GM12878 (cell line): ENCODE measurements at regions not wholly inside any gene's neighbourhood (a gene's known extent, or its start where the extent isn't known, plus 50 kb on each side); places are given as distances from the start of the nearest gene placed in this dataset.
A peak's percentile ranks its signal among the peaks of the same experiment; 100 is the strongest.

Experiments used
- ATAC-seq: fragments of 200-7000 bp; cut with Tn5 transposase; 3 replicates; pipeline ENCODE4 v1.9.1; 2020; ENCODE audit warnings: mild to moderate bottlenecking, moderate library complexity
- BruUV-seq: library from RNA; stranded (reverse); fragments of 400-500 nt; replicated peaks from 2 replicates; lab custom pipeline; 2021; lab: Mats Ljungman, UMichigan
- CTCF ChIA-PET: fragments of 300-600 bp; sonication (Branson Sonifier 250); formaldehyde crosslinking; extraction: SDS; loops from one replicate; lab custom pipeline; 2021; ENCODE audit warnings: inconsistent platforms; lab: Yijun Ruan, JAX
- POLR2A ChIA-PET: fragments of 350-600 bp; formaldehyde crosslinking; extraction: SDS; loops from one replicate; lab custom pipeline; 2021; ENCODE audit warnings: inconsistent platforms; lab: Charles Lee
- RAD21 ChIA-PET: fragments of 300-600 bp; sonication (Branson Sonifier 250); formaldehyde crosslinking; loops from one replicate; lab custom pipeline; 2023; ENCODE audit warnings: antibody characterized with exemption; ENCODE audit not compliant: unreplicated experiment; lab: Charles Lee
- SMC1A ChIA-PET: fragments of 300-600 bp; sonication (Branson Sonifier 250); formaldehyde crosslinking; loops from one replicate; lab custom pipeline; 2023; ENCODE audit not compliant: unreplicated experiment, uncharacterized antibody; lab: Charles Lee
- DNase-seq: peaks from one replicate; pipeline ENCODE4 v3.0.0-alpha.2; 2011; ENCODE audit warnings: low read depth, low spot score
- FAIRE-seq: peaks from 3 replicates; lab custom pipeline; 2011; peaks lifted over from hg19 to GRCh38; lab: Jason Lieb, UNC
- H2AFZ ChIP-seq: 2 replicates; pipeline ENCODE4 v1.6.0; 2011; ENCODE audit warnings: low read depth, low read length, control low read depth; ENCODE audit not compliant: control insufficient read depth
- H3K27ac ChIP-seq: 2 replicates; pipeline ENCODE4 v1.5.1; 2011; ENCODE audit warnings: control low read depth; ENCODE audit not compliant: control insufficient read depth, insufficient read depth
- H3K27me3 ChIP-seq, 2 experiments: replicated peaks in 1 of 2; 2 replicates each; pipeline versions ENCODE4 v1.6.0 to v1.6.1; 2011; ENCODE audit warnings: low read length in 1 of 2; ENCODE audit not compliant: control insufficient read depth in 2 of 2, insufficient read depth in 2 of 2
- H3K36me3 ChIP-seq, 2 experiments: 2 replicates each; pipeline ENCODE4 v1.5.1; 2011; ENCODE audit warnings: low read length in 1 of 2; ENCODE audit not compliant: control insufficient read depth in 2 of 2, insufficient read depth in 2 of 2
- H3K4me1 ChIP-seq: 2 replicates; pipeline ENCODE4 v1.6.1; 2011; ENCODE audit warnings: mild to moderate bottlenecking, low read length, moderate library complexity, mixed read lengths; ENCODE audit not compliant: control insufficient read depth, insufficient read depth
- H3K4me2 ChIP-seq: 2 replicates; pipeline ENCODE4 v1.6.0; 2011; ENCODE audit warnings: control low read depth; ENCODE audit not compliant: control insufficient read depth, insufficient read depth
- H3K4me3 ChIP-seq: fragments of 200-600 bp; sonication (generic); 2 replicates; pipeline ENCODE4 v1.5.1; 2016
- H3K79me2 ChIP-seq: 2 replicates; pipeline ENCODE4 v1.6.0; 2011; ENCODE audit warnings: low read length; ENCODE audit not compliant: control insufficient read depth, insufficient read depth
- H3K9ac ChIP-seq: 2 replicates; pipeline ENCODE4 v1.8.0; 2011; ENCODE audit warnings: low read length, control low read depth, mixed read lengths; ENCODE audit not compliant: control insufficient read depth, insufficient read depth
- H3K9me3 ChIP-seq: replicated peaks from 3 replicates; pipeline ENCODE4 v1.5.1; 2011; ENCODE audit warnings: mild to moderate bottlenecking, low read length; ENCODE audit not compliant: control insufficient read depth, insufficient read depth
- H4K20me1 ChIP-seq: 2 replicates; pipeline ENCODE4 v1.6.0; 2011; ENCODE audit not compliant: control insufficient read depth, insufficient read depth
- ATF2 ChIP-seq: IDR thresholded peaks from 2 replicates; pipeline ENCODE4 v1.6.1; 2012; ENCODE audit warnings: low read length, inconsistent platforms
- ATF7 ChIP-seq: fragments of 450-650 bp; IDR thresholded peaks from 2 replicates; pipeline ENCODE4 v1.6.1; 2016; ENCODE audit warnings: low read depth, mild to moderate bottlenecking
- BCL3 ChIP-seq: IDR thresholded peaks from 2 replicates; pipeline ENCODE4 v1.6.1; 2011; ENCODE audit warnings: borderline replicate concordance, low read depth, mild to moderate bottlenecking, moderate library complexity, low read length; ENCODE audit not compliant: insufficient read depth, poor library complexity, severe bottlenecking
- BMI1 ChIP-seq: fragments of 450-650 bp; IDR thresholded peaks from 2 replicates; pipeline ENCODE4 v1.6.1; 2016; ENCODE audit warnings: mild to moderate bottlenecking, moderate library complexity, borderline replicate concordance
- CBX3 ChIP-seq: fragments of 200-600 bp; sonication (generic); IDR thresholded peaks from 2 replicates; pipeline ENCODE4 v1.6.1; 2016; ENCODE audit warnings: low read depth, borderline replicate concordance
- EGR1 ChIP-seq, 2 experiments: IDR thresholded peaks; 1 replicate in 1 of 2; 2 replicates in 1 of 2; pipeline ENCODE4 v1.6.1; 2011 to 2012; ENCODE audit warnings: low read depth in 2 of 2, low read length in 2 of 2, borderline replicate concordance in 1 of 2, mild to moderate bottlenecking in 1 of 2, moderate library complexity in 1 of 2
- FOXK2 ChIP-seq: fragments of 450-650 bp; IDR thresholded peaks from 2 replicates; pipeline ENCODE4 v1.6.1; 2017; ENCODE audit warnings: mild to moderate bottlenecking, moderate library complexity
- IKZF2 ChIP-seq, 2 experiments: fragments of 450-650 bp; IDR thresholded peaks; 2 replicates each; pipeline ENCODE4 v1.6.1; 2017; ENCODE audit warnings: mild to moderate bottlenecking in 2 of 2, moderate library complexity in 2 of 2
- JUND ChIP-seq: IDR thresholded peaks from 2 replicates; pipeline ENCODE4 v1.6.1; 2012; ENCODE audit warnings: low read depth, mild to moderate bottlenecking, low read length, improper control_type of control experiment, moderate library complexity
- KLF5 ChIP-seq: fragments of 450-650 bp; IDR thresholded peaks from 2 replicates; pipeline ENCODE4 v1.6.1; 2014; ENCODE audit warnings: mild to moderate bottlenecking; ENCODE audit not compliant: partially characterized antibody
- NR2F1 ChIP-seq: fragments of 450-650 bp; conservative IDR thresholded peaks from 2 replicates; pipeline ENCODE4 v1.6.1; 2017; ENCODE audit warnings: mild to moderate bottlenecking
- PBX3 ChIP-seq: IDR thresholded peaks from 2 replicates; pipeline ENCODE4 v1.6.1; 2011; ENCODE audit warnings: mild to moderate bottlenecking, low read depth, low read length, moderate library complexity; ENCODE audit not compliant: insufficient replicate concordance
- RAD21 ChIP-seq: IDR thresholded peaks from 2 replicates; pipeline ENCODE4 v1.6.1; 2011; ENCODE audit warnings: mild to moderate bottlenecking, low read depth, low read length, moderate library complexity; ENCODE audit not compliant: insufficient read depth
- SMAD1 ChIP-seq: fragments of 450-650 bp; IDR thresholded peaks from 2 replicates; pipeline ENCODE4 v1.6.1; 2018; ENCODE audit warnings: mild to moderate bottlenecking, low read depth; ENCODE audit not compliant: partially characterized antibody
- SPI1 ChIP-seq: IDR thresholded peaks from 2 replicates; pipeline ENCODE4 v1.6.1; 2011; ENCODE audit warnings: low read depth, mild to moderate bottlenecking, low read length, moderate library complexity, borderline replicate concordance; ENCODE audit not compliant: insufficient read depth
- SUPT20H ChIP-seq: IDR thresholded peaks from 2 replicates; pipeline ENCODE4 v1.6.1; 2011; ENCODE audit warnings: low read depth, mild to moderate bottlenecking, low read length, moderate library complexity, borderline replicate concordance; ENCODE audit not compliant: control insufficient read depth
- ZBTB40 ChIP-seq: fragments of 450-650 bp; IDR thresholded peaks from 2 replicates; pipeline ENCODE4 v1.6.1; 2016; ENCODE audit warnings: mild to moderate bottlenecking, moderate library complexity, borderline replicate concordance
- ZNF24 ChIP-seq: fragments of 450-650 bp; IDR thresholded peaks from 2 replicates; pipeline ENCODE4 v1.6.1; 2017; ENCODE audit warnings: antibody characterized with exemption, mild to moderate bottlenecking
- WGBS: methylation state at CpG from one replicate; pipeline ENCODE4 v1.1.6; 2016; ENCODE audit warnings: low lambda C conversion rate; ENCODE audit not compliant: insufficient replicate concordance, insufficient coverage; ENCODE audit errors: missing lambda C conversion rate; 5-methylcytosine and 5-hydroxymethylcytosine counted together
- in situ Hi-C: fragments of 300-500 bp; cut with MboI; formaldehyde crosslinking; loops from 9 replicates; pipeline ENCODE4 v1.14.3; 2018; ENCODE audit warnings: mixed read lengths
- intact Hi-C: fragments of 100-400 bp; cut with micrococcal nuclease; formaldehyde crosslinking; loops from one replicate; pipeline ENCODE4 v1.14.2; 2022; ENCODE audit not compliant: unreplicated experiment

- CTCF ChIA-PET, result no interaction called here
- intact Hi-C loops (no loop called here), in situ Hi-C loops (no loop called here)
- Histone ChIP-seq H4K20me1 (no peaks in the 10 kb centered on the region), H3K27me3 (no peaks in the 10 kb centered on the region), H3K4me3 (no peak overlapping the region), H3K36me3 (no peaks in the 10 kb centered on the region), H3K4me2 (no peak overlapping the region), H3K9me3 (no peaks in the 10 kb centered on the region), H3K79me2 (no peaks in the 10 kb centered on the region), H2AFZ (no peak overlapping the region), H3K4me1 (no peaks in the 10 kb centered on the region), H3K9ac (no peak overlapping the region), H3K27ac (no peak overlapping the region)
- FAIRE-seq (no peak), DNase-seq (no peak), ATAC-seq (peak; percentile 45; the same call in 2 of the 3 replicates)
- POLR2A ChIA-PET, result no interaction called here
- 0% methylated on average over 1 of the region's 1 CpG for WGBS
- SMC1A ChIA-PET, result no interaction called here
- BruUV-seq, result no TSS peak
- RAD21 ChIA-PET, result no interaction called here
- TF ChIP-seq EGR1 (IDR thresholded peaks at IDR 0.05; ENCODE audit: borderline replicate concordance in 1 of 2, low read depth in 2 of 2, low read length in 2 of 2), result no peak
- TF ChIP-seq BMI1, result no peak
- no peak for TF ChIP-seq CBX3
- TF ChIP-seq SMAD1, result no peak
- TF ChIP-seq RAD21, result no peak
- TF ChIP-seq JUND, result no peak
- TF ChIP-seq BCL3, result no peak
- TF ChIP-seq PBX3, result no peak
- no peak for TF ChIP-seq SUPT20H
- no peak for TF ChIP-seq ATF7
- no peak for TF ChIP-seq ZBTB40
- TF ChIP-seq KLF5, result no peak
- TF ChIP-seq FOXK2, result no peak
- TF ChIP-seq ZNF24, result no peak
- no peak for TF ChIP-seq ATF2
- no peak for TF ChIP-seq SPI1
- no peak for TF ChIP-seq NR2F1
- TF ChIP-seq IKZF2 (IDR thresholded peaks at IDR 0.05), result no peak
Observed at GRCh38 chr15:79689030-79689429, 207.8 kb downstream of the MTHFS start.
